H9 (cell line): ENCODE measurements at regions not wholly inside any gene's neighbourhood (a gene's known extent, or its start where the extent isn't known, plus 50 kb on each side); places are given as distances from the start of the nearest gene placed in this dataset.

ENCODE experiments used
- DNase-seq: peaks from one replicate; pipeline ENCODE4 v3.0.0-alpha.2; 2017
- H2AFZ ChIP-seq: one replicate; pipeline ENCODE4 v1.6.1; 2013; ENCODE audit warnings: mild to moderate bottlenecking, low read length, control low read depth, moderate library complexity
- H2AK5ac ChIP-seq: 2 replicates; pipeline ENCODE4 v1.6.1; 2013; ENCODE audit warnings: low read length, control low read depth, mixed read lengths; ENCODE audit not compliant: insufficient read length
- H2BK120ac ChIP-seq: one replicate; pipeline ENCODE4 v1.6.1; 2013; ENCODE audit warnings: low read depth, mild to moderate bottlenecking, low read length, control low read depth, inconsistent platforms; ENCODE audit not compliant: poor library complexity, severe bottlenecking
- H2BK12ac ChIP-seq: 2 replicates; pipeline ENCODE4 v1.6.1; 2013; ENCODE audit warnings: low read length, control low read depth, mixed read lengths, low read depth; ENCODE audit not compliant: insufficient read length
- H2BK15ac ChIP-seq: 2 replicates; pipeline ENCODE4 v1.6.1; 2013; ENCODE audit warnings: low read depth, low read length, control low read depth
- H2BK20ac ChIP-seq: one replicate; pipeline ENCODE4 v1.6.1; 2013; ENCODE audit warnings: low read depth, mild to moderate bottlenecking, low read length, control low read depth, inconsistent platforms; ENCODE audit not compliant: poor library complexity, severe bottlenecking
- H2BK5ac ChIP-seq: 2 replicates; pipeline ENCODE4 v1.6.1; 2013; ENCODE audit warnings: low read length, control low read depth, mixed read lengths; ENCODE audit not compliant: insufficient read length
- H3K14ac ChIP-seq: 2 replicates; pipeline ENCODE4 v1.6.1; 2013; ENCODE audit warnings: low read length, control low read depth; ENCODE audit not compliant: insufficient read depth
- H3K18ac ChIP-seq: 2 replicates; pipeline ENCODE4 v1.6.1; 2013; ENCODE audit warnings: low read depth, mild to moderate bottlenecking, mixed read lengths, low read length, control low read depth; ENCODE audit not compliant: insufficient read length
- H3K23ac ChIP-seq: 2 replicates; pipeline ENCODE4 v1.6.1; 2013; ENCODE audit warnings: low read length, control low read depth, mixed read lengths, low read depth; ENCODE audit not compliant: insufficient read length
- H3K23me2 ChIP-seq: 2 replicates; pipeline ENCODE4 v1.6.1; 2013; ENCODE audit warnings: low read depth, mild to moderate bottlenecking, mixed read lengths, low read length, control low read depth; ENCODE audit not compliant: insufficient read length, poor library complexity, severe bottlenecking
- H3K27ac ChIP-seq: 2 replicates; pipeline ENCODE4 v1.5.1; 2013; ENCODE audit warnings: low read length, control low read depth, mixed read lengths, low read depth; ENCODE audit not compliant: insufficient read length
- H3K27me3 ChIP-seq: 2 replicates; pipeline ENCODE4 v1.6.1; 2013; ENCODE audit warnings: low read length, control low read depth, inconsistent platforms; ENCODE audit not compliant: insufficient read depth
- H3K4ac ChIP-seq: 2 replicates; pipeline ENCODE4 v1.6.1; 2013; ENCODE audit warnings: low read depth, mild to moderate bottlenecking, control low read depth, inconsistent platforms, low read length, moderate library complexity
- H3K4me1 ChIP-seq: 2 replicates; pipeline ENCODE4 v1.6.1; 2013; ENCODE audit warnings: low read length, control low read depth, inconsistent platforms; ENCODE audit not compliant: insufficient read depth
- H3K4me2 ChIP-seq: 2 replicates; pipeline ENCODE4 v1.6.1; 2013; ENCODE audit warnings: low read length, control low read depth, mixed read lengths; ENCODE audit not compliant: insufficient read length, insufficient read depth
- H3K56ac ChIP-seq: 2 replicates; pipeline ENCODE4 v1.6.1; 2013; ENCODE audit warnings: low read depth, mild to moderate bottlenecking, mixed read lengths, low read length, control low read depth; ENCODE audit not compliant: insufficient read length
- H3K79me1 ChIP-seq: 2 replicates; pipeline ENCODE4 v1.6.1; 2013; ENCODE audit warnings: low read depth, mild to moderate bottlenecking, moderate library complexity, low read length, control low read depth, inconsistent platforms; ENCODE audit not compliant: insufficient read depth, poor library complexity, severe bottlenecking
- H3K79me2 ChIP-seq: 2 replicates; pipeline ENCODE4 v1.6.1; 2013; ENCODE audit warnings: low read length, control low read depth, inconsistent platforms; ENCODE audit not compliant: insufficient read depth
- H3K9ac ChIP-seq: 2 replicates; pipeline ENCODE4 v1.6.1; 2013; ENCODE audit warnings: low read length, control low read depth, mixed read lengths; ENCODE audit not compliant: insufficient read length; ENCODE audit errors: extremely low read depth
- H3K9me3 ChIP-seq: one replicate; pipeline ENCODE4 v1.6.1; 2013; ENCODE audit warnings: low read depth, low read length, inconsistent platforms; ENCODE audit not compliant: control insufficient read depth
- H3T11ph ChIP-seq: one replicate; pipeline ENCODE4 v1.6.1; 2013; ENCODE audit warnings: mild to moderate bottlenecking, low read length, control low read depth, inconsistent platforms
- H4K20me1 ChIP-seq: one replicate; pipeline ENCODE4 v1.6.1; 2013; ENCODE audit not compliant: control insufficient read depth, insufficient read length, insufficient read depth
- H4K5ac ChIP-seq: 2 replicates; pipeline ENCODE4 v1.6.1; 2013; ENCODE audit warnings: low read depth, mild to moderate bottlenecking, mixed read lengths, low read length, control low read depth; ENCODE audit not compliant: insufficient read length
- H4K8ac ChIP-seq: replicated peaks from 2 replicates; pipeline ENCODE4 v1.6.1; 2013; ENCODE audit warnings: low read length, control low read depth, mixed read lengths, low read depth; ENCODE audit not compliant: insufficient read length
- H4K91ac ChIP-seq: 2 replicates; pipeline ENCODE4 v1.6.1; 2013; ENCODE audit warnings: low read depth, mild to moderate bottlenecking, moderate library complexity, mixed read lengths, low read length, control low read depth; ENCODE audit not compliant: insufficient read length
- H3K27ac Mint-ChIP-seq, 3 experiments: 2 replicates in 2 of 3; 3 replicates in 1 of 3; pipeline ENCODE4 v1.8.0; 2020 to 2021; ENCODE audit warnings: mixed read lengths in 3 of 3, mild to moderate bottlenecking in 1 of 3, moderate library complexity in 1 of 3
- H3K27me3 Mint-ChIP-seq: 2 replicates; pipeline ENCODE4 v1.8.0; 2021; ENCODE audit warnings: low read depth, mild to moderate bottlenecking, moderate library complexity, mixed read lengths
- H3K36me3 Mint-ChIP-seq, 3 experiments: 2 replicates in 2 of 3; 3 replicates in 1 of 3; pipeline ENCODE4 v1.8.0; 2020 to 2021; ENCODE audit warnings: low read depth in 3 of 3, mixed read lengths in 3 of 3; ENCODE audit not compliant: insufficient read depth in 1 of 3
- H3K4me1 Mint-ChIP-seq, 2 experiments: 2 replicates each; pipeline ENCODE4 v1.8.0; 2020; ENCODE audit warnings: mixed read lengths in 2 of 2
- H3K4me3 Mint-ChIP-seq, 2 experiments: 2 replicates in 1 of 2; 3 replicates in 1 of 2; pipeline ENCODE4 v1.8.0; 2020 to 2021; ENCODE audit warnings: mild to moderate bottlenecking in 2 of 2, mixed read lengths in 2 of 2, moderate library complexity in 1 of 2
- H3K9me3 Mint-ChIP-seq, 2 experiments: 2 replicates in 1 of 2; 3 replicates in 1 of 2; pipeline ENCODE4 v1.8.0; 2020; ENCODE audit warnings: mild to moderate bottlenecking in 2 of 2, mixed read lengths in 2 of 2, moderate library complexity in 1 of 2
- WGBS: extraction: QIAGEN DNeasy Blood & Tissue Kit; methylation state at CpG from one replicate; pipeline ENCODE4 v1.1.7; 2013; ENCODE audit warnings: missing lambda C conversion rate, low lambda C conversion rate, mixed read lengths; ENCODE audit not compliant: insufficient read length; ENCODE audit errors: extremely low coverage; 5-methylcytosine and 5-hydroxymethylcytosine counted together
- TF ChIP-seq, protein P1 (sequence below): fragments of 200-600 bp; sonication (generic); conservative IDR thresholded peaks from 3 replicates; pipeline ENCODE4 v1.8.0; 2021; ENCODE audit warnings: antibody characterized with exemption, mild to moderate bottlenecking

- Histone ChIP-seq H4K91ac (no peak overlapping the region), H3K56ac (no peak overlapping the region), H3K27me3 (no peaks in the 10 kb centered on the region), H2BK20ac (no peak overlapping the region), H3K79me2 (no peaks in the 10 kb centered on the region; the same call in 1 of the 2 replicates), H3K14ac (no peak overlapping the region), H4K8ac (no peak overlapping the region), H2BK15ac (no peak overlapping the region), H2AFZ (no peak overlapping the region), H3K9me3 (no peaks in the 10 kb centered on the region), H4K20me1 (no peaks in the 10 kb centered on the region), H2BK5ac (no peak overlapping the region), H4K5ac (no peak overlapping the region), H3K27ac (no peak overlapping the region), H3K4ac (no peak overlapping the region), H3K4me1 (no peaks in the 10 kb centered on the region), H2AK5ac (no peak overlapping the region), H3K23me2 (no peaks in the 10 kb centered on the region), H3K9ac (no peak overlapping the region), H2BK120ac (no peak overlapping the region), H3T11ph (no peak overlapping the region), H3K18ac (no peak overlapping the region), H3K4me2 (no peak overlapping the region), H3K23ac (no peak overlapping the region), H2BK12ac (no peak overlapping the region), H3K79me1 (no peaks in the 10 kb centered on the region)
- Mint-ChIP-seq H3K4me3 (no peak overlapping the region), H3K9me3 (no peaks in the 10 kb centered on the region), H3K36me3 (no peaks in the 10 kb centered on the region; a peak in 2 of 7 replicates), H3K4me1 (peaks cover 8 to 15% of the 10 kb centered on the region in 2 experiments), H3K27ac (peak overlapping the region in 2 of 3 experiments; percentile 85 to 97; a peak in 4 of 7 replicates), H3K27me3 (no peaks in the 10 kb centered on the region)
- TF ChIP-seq, protein P1, sequence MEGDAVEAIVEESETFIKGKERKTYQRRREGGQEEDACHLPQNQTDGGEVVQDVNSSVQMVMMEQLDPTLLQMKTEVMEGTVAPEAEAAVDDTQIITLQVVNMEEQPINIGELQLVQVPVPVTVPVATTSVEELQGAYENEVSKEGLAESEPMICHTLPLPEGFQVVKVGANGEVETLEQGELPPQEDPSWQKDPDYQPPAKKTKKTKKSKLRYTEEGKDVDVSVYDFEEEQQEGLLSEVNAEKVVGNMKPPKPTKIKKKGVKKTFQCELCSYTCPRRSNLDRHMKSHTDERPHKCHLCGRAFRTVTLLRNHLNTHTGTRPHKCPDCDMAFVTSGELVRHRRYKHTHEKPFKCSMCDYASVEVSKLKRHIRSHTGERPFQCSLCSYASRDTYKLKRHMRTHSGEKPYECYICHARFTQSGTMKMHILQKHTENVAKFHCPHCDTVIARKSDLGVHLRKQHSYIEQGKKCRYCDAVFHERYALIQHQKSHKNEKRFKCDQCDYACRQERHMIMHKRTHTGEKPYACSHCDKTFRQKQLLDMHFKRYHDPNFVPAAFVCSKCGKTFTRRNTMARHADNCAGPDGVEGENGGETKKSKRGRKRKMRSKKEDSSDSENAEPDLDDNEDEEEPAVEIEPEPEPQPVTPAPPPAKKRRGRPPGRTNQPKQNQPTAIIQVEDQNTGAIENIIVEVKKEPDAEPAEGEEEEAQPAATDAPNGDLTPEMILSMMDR = no peak
- no peak for DNase-seq
- WGBS = no CpG with 5 or more reads among the region's 34 CpGs
Observed at GRCh38 chr22:25365491-25366261, 146.2 kb downstream of the CRYBB2 start.
